NOMO-1 treated with DMSO at 0.1 percent for 48 hours (cell line): ENCODE measurements at regions not wholly inside any gene's neighbourhood (a gene's known extent, or its start where the extent isn't known, plus 50 kb on each side); places are given as distances from the start of the nearest gene placed in this dataset.

Experiments
- DNase-seq: peaks from one replicate; lab custom pipeline; 2025; ENCODE audit not compliant: unreplicated experiment; lab: John Stamatoyannopoulos, UW

DNA sequence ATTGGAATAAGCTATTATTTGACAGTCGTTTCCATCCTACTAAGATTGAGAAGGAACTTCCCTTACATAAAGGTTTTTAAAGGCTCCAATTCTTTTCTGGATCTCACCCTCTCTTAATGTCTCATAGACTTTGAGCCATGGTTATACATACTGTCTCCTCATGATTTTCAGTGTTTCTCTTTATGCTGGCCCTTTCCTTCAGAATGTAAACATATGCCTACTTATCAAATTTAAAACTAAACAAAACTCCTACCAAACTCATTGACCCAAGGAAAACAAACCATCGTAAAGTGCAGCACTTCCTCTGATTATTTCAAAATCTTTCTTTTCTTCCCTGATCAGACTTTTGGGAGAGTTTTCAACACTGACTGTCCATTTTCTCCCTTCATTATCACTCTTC is 163.4 kb upstream of the DPYD start:
- DNase-seq = no peak

DNA sequence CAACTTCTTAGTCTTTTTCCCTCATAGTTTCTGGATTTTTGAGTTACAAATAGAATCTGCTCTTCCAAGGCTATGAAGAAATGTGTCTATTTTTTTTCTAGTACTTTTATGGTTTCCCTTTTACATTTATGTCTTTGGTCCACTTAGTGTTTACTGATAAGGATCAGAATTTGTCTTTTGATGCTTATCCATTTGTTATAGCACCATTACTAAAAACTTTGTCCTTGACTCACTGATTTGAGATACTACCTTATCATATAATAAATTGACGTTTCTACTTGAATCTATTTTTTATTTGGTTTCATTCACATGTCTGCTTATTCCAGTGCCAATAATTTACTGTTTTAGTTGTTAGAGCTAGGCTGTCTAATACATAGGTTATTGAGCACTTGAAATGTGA is 161.1 kb upstream of the DPYD start:
- DNase-seq = no peak

DNA sequence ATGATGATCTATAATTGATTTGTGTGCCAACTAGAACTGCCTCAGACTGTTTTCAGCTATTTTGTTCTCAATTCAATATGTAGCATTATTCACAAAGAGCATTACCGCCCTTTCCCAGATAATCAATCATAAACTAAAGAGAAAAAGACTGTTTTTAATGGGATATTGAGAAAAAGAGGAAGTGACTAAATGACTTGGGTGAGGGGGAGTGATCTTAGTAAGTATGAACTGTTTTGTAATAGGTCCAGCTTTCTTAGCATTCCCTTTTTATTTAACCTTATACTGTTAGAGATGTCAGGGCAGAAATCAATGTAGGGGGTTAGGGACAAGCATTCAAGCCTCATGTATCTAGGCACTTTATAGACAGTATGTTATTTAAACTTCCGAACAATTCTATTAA is 157.8 kb upstream of the DPYD start:
- DNase-seq = peak; percentile 12

DNA sequence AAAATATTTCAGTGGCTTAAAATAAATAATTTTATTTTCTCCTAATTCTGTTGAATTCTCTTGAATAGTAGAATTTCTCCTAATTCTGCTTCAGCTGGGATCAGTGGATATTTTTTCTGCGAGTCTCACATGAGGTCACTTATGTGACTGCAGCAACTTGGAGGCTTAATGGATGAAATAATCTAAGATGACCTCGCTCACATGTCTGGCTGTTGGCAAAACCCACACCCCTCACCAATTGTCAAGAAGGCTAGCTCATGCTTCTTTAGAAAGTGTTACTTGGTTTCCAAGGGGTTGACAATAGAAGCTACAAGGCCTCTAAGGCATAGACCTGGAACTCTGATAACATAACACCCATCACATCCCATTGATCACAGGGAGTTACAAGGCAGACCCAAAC is 156.9 kb upstream of the DPYD start:
- DNase-seq = no peak

DNA sequence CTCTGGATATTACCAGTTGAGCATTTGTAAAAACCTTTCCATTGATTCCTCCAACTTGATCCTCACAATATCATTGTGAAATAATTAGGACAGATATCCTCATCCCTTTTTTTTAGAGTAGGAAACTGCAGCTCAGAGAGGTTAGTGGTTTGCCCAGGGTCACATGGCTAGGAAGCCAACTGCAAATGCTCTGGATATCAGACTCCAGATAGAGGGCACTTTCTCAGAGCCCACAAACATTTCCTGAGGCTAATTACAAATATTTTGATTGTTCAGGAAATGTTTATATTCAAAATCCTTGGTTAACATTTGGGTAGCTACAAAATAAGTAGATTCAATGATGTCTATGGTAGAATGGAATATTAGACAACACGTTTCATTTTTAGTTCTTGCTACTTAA is 154.8 kb upstream of the DPYD start:
- no peak for DNase-seq

DNA sequence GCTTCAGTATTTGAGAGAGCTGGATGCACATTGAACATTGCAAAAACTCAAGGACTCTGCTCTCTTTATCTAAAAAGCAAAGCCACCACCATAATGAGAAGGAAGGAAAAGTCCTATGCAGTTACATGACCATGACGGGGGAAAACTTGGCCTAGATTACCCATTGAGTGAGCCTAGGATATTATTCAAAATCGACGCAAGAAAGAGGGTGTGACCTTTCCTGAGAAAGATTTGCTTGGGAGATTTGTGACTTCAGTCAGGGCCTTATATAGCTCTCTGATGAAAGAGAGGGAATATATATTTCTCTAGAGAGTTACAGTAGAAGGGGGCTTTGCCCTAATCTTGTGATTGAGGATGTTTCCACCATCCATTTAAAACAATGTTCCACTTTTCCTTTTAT is 153.0 kb upstream of the DPYD start:
- no peak for DNase-seq

DNA sequence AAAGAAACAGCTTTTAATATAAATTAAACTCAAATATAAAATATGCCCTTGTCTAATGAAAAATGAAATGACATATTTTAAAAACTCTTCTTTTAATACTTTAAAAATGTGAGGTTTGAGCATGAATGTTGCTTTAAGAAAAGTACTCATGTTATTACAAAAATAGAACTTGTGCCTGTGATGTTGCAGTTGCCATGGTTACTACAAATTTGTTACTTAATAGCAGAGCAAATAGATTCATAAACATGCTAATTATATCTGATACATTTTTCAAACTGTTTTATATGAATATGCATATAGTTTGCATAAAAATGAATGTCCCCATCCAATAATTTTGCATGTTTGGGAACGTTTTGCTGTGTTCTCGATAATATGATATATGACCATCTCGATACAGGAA is 152.3 kb upstream of the DPYD start:
- DNase-seq = no peak

DNA sequence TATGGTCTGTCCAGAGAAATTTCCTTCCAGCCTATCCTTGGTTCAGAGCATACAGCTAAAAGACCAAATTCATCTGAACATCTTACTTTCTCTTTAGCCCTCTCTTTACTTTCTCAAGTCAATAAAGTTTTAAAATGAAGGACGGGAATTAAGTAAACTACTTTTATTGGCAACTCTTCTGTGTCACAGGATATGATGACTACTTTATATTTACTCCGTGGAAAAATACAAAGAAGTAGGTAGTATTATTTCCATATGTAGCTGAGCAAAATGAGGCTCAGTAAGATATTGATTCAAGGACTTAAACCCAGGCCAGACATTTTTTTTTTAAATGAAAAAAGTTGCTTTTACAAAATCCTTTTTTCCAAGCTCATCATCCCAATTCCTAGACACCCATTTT is 151.2 kb upstream of the DPYD start:
- no peak for DNase-seq

DNA sequence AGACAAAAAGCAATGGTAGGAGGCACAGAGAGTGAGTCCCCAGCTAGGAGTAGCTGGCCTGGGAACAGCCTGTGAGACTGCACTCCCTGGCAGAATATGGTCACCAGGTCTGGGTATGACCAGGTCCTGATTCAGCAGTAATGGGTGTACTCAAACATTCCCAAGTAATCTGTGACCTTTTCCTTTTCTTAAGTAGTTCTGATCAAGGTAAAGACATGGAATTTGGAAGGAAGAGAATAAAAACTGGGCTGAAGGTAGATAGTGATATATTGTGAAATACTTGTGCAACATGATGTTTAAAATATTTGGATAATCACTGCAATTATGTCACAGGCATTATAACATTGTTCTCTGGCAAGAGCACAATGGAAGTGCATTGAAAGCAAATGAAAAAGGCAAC is 147.2 kb upstream of the DPYD start:
- DNase-seq = no peak

DNA sequence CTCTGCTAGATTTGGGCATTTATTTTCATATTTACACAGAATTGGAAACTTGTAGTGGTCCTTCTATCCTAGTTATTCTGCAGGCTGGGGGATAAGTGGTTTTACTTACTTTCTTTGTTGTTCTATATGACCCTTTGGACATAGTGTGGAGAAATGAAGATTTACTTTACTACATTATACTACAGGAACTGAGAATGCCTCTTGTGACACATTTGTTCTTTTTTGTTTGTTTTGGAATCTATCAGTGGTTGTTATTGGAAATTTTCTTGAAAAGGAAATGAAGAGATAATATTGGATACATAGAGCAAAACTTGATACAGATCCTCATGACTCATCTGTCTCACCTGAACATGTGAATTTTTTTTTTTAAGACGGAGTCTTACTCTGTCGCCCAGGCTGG is 146.1 kb upstream of the DPYD start:
- no peak for DNase-seq

DNA sequence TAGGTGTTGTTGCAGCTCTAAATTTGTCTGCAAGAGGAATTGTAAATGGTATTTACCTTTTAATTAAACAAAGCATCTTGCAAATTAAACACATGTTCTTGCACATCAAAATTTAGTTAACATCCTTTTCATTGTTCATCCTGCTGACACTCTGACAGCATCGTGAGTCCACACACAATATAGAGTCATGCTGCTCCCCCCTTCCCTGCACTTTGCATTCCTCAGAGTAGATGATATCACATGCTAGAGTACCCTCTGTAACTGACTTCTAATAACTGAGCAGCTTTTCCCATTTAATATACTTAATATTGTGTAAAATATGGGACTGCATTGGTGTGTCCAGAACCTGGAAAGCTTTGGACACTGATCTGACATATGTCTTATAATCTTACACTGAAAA is 138.8 kb upstream of the DPYD start:
- DNase-seq = no peak

DNA sequence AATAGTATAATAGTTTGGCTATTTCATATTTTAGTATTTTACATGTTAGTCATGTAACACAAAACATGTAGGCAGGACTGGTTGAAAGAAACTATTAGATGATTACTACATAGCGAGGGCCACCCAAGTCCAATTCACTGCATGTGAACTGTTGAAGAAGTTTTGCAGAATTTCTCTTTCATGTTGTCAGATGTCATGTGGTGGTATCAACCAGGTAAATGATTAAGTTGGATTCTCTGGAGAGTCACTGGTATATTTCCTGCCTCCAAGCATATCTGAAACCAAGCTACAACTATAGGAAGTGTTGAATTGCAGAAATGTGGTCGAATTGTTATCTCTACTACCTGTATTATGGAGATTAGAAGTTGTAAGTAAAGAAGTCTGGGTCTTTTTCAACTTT is 137.8 kb upstream of the DPYD start:
- no peak for DNase-seq

DNA sequence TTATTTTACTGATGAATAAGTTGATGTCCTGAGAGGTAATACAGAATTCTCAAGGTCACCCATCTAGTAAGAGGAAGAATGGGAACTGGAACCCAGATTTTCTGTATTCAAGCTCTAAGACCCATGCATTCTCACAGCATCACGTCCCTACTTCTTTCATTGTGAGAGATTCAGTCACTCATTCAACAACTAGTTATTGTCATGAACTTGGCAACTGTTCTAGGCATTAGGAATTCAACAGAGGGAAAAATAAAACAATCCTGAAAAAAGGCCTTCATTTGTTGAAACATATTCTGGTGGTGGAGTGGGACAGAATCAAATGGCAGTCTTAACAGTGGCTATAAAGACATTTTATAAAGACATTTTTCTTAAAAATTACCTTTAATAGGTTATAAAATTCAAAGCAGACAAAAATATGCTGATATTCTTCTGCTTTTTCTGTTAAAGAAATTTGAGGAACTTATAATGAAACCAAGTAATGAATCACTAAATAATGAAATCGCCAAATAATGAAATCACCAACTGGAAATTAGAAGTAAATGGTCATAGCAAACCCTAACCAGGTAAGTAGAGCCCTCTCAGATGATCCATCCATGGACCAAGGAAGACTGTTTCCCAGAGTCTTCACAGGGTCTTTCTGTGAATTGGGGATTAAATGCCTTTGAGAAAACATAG is 136.5 kb upstream of the DPYD start:
- DNase-seq = no peak

DNA sequence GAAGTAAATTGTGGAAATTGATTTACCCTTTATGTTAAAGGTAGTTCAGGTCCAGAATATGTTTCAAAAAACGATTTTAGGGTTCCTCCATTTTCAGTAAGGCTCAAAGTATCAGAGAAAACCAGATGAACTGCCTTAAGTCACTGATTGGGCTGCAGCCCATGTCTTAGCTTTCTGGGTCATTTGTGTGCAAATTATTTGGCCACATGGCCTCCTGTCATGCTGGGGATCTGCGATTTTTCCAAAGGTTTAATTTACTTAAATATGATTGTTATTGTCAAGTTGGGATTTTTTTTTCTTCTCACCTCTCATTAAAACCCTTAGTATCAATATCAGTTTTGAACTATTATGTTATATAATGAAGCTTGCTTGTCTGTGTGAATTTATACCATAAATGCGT is 135.9 kb upstream of the DPYD start:
- DNase-seq = no peak

DNA sequence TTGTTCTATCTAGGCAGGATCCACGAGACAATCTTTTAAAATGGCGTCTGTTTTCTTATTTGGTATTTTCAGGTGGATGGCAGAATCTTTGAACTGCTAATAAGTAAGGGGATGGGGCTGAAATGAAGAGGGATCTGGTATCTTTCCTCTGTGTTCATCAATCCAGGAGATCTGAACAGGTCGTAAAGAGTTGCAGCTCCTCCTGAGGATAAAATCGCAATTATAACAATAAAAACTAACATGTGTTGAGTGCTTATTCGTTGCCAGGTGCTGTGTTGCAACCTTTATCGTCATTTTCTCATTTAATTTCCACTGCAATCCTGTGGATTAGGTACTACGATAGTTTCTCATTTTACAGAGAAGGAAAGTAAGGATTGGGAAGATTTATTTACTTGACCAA is 134.6 kb upstream of the DPYD start:
- DNase-seq = no peak

DNA sequence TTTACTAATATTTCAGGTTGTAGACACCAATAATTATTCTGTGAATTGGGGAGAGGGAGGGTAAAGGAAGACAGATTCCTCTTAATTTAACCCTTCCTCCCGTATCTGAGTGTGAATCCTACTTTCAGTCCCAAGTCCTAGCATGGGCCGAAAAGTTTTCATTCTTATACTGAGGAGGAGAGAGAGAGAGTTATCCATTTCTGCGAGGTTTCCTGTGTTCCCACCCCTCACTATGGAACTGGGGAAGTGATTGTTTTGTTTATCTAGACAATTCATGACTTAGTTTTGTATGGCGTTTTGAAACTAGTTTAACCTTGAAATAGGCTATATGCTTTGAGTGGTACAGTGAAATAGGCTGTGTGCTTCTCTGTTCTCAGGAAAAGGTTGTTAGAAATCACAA is 134.0 kb upstream of the DPYD start:
- DNase-seq = no peak

DNA sequence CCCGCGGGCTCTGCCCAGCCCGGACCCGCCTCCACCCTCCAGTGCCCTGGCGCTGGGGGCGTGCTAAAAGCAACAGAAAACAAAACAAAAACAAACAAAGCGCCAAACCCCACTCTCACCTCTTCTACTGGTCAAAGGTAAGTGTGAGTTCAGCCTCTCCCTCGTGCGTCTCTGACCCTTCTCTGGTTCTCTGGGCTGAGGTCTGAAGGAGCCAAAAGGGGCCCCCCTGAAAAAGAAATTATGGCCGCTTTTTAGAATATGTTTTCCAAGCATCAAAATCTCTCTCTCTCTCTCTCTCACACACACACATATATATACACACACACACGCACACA is 133.5 kb upstream of the DPYD start:
- DNase-seq = no peak

DNA sequence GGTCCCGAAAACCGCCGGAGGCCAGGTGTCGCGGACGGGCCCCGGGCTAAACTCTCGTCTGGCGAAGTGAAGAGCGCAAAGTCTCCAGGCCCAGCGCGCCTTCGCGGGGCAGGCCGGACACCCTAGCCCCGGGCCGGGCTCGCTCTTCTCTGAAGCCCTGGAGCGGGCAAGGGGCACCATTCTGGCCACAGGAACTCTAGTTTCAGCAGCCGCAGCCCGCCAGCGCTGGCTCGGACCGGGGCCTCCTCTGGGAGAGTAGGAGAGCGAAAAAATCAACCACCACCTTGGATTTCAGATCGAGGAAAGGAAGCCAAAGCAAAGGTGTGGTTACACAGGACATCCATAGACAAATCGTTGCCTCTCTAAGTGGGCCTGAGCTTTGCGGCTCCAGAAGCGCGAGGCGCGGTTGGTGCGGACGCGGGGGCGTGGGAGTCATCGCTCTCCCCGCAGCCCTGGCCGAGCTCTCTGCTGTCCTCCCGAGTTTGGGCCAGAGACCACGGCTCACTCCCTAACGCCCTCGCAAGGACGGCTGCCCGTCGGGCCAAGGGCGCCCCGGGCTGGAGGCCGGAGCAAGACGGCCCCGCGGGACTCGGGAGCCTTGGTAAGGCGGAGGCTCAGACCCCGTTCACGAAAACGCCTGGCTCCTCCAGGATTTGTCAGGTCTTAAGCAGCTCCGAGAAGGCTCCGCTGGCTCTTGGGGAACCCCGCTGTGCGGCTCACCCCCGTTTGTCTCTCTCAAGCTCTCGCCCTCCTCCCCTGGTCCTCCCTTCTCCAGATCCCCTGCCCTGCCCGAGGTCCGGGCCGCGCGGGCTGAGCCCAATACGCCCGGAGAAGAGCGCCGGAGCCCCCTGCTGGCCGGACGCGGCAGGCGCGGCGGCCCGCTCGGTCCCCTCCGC is 132.9 kb upstream of the DPYD start:
- DNase-seq = peak; percentile 19

DNA sequence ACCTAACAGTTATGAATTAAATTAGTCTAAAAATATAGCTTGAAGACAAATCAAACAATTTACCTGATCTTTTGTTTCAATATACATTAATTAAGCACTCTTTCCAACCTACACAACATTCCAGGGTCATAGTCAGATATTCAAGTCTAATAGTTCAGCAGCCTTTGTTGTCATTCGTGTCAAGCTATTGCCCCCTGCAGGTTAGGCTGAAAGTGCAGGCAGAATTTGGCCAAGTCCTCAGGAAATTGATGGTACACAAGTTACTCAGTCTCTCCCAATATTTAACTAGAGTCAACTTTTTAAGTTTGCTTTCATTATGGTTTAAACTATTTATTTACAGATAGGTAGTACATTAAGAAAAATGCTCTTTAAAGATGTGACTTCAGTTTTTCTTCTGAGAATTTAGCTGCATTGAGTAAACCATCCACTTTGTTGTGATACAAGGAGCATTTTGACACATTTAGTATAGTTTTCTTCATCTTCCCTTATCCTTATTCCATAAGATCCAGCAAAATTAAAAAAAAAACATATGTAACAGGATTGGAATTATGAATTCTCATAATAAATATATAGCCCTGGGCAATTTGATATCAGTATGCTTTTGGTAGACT is 130.3 kb upstream of the DPYD start:
- peak; percentile 55 for DNase-seq

DNA sequence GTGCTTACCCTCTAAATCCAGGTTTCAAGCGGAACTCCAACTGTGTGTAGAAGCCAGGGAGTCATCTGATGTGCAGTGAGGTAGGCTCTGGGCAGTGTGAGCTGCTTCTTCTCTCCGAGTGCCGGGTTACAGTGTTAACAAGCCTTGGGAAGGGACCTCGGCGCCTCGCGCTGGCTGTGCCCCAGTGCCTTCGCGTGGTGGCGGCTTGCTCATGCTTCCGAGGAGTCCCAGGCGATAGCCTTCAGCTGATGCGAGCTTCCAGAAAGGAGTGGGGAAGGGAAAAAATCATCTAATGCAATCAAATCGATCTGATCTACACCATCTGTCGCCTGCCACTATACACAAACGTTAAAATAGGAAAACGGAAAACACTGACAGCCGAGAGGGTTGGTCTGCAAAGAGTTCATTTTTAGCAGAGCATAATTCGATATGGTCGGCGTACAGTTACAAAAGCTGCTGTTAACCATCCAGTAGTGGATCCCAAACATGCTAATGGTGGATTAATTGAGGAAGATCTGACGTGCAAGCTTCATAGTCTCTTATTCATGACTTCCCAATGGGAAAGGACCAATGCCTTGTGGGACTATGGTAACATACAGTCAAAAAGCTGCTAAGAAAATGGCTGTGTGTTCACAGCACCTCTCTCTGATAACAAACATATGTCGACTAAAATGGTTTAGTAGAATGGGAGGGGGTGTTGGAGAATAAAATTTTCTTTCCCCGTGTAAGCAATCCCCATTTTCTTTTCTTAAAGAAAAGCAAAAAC is 128.7 kb upstream of the DPYD start:
- DNase-seq = no peak

DNA sequence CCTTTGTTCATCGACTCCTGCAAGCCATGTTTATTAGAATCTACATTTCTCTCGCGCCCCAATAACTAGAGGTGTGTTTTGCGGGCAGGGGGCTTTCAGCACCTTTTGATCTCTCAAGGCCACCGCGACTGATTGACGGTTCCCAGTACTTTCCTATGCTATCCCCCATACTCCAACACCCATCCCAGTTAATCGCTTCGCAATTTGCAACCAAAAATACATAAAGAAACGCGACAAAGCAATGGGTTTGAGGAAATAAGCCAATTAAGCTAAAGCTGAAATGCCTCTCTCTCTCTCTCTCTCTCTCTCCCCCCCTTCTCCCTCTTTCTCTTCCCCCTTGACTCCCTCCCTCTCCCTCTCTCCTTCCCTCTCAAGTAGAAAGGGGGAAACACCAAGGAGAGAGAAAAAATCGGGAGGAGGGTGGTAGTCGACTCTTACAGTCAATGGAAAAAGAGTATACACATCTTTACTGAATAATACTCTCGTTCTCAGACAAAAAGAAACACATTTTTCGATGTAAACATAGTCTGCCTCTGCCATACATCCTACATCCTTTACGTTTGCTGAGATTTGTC is 128.0 kb upstream of the DPYD start:
- no peak for DNase-seq
